ENCODE measurements at regions not wholly inside any gene's neighbourhood (a gene's known extent, or its start where the extent isn't known, plus 50 kb on each side); places are given as distances from the start of the nearest gene placed in this dataset.

DNA sequence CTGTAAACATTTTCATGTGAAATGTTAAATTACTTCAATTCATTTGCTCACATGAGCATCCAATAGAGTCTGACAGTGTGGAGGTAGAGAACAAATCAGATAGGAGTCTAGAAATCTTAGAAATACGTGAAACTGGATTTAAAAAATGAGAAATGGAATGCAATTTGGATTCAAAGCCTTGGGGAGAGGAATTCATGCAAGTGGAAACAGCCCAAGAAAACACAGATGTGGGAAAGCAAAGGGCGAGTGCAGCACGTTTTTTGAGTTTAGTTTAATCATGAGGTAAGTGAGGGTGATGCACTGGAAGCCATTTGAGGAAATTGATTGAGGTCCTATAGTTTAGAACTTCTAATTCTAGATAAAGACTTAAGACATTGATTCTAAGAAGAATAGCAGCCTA lies 434.7 kb downstream of the C3orf38 start:
- no peaks in the 10 kb centered on the region for H3K79me2 ChIP-seq (ENCODE audit: control insufficient read depth, insufficient read depth, low read length)
- no peak overlapping the region for H3K4me2 ChIP-seq (ENCODE audit: control insufficient read depth, insufficient read depth)
- H3K4me3 ChIP-seq: no peak overlapping the region
- ChIA-PET CTCF (no interaction called here), SMC1A (ENCODE audit: uncharacterized antibody, unreplicated experiment) (no interaction called here), POLR2A (no interaction called here), RAD21 (ENCODE audit: unreplicated experiment) (no interaction called here)
- H3K9me3 ChIP-seq (replicated peaks; ENCODE audit: control insufficient read depth, insufficient read depth, low read length): no peaks in the 10 kb centered on the region
- in situ Hi-C loops (cut with MboI): no loop called here
- ATAC-seq (no peak), DNase-seq (ENCODE audit: low read depth, low spot score) (no peak), FAIRE-seq (no peak)
- intact Hi-C loops (cut with micrococcal nuclease; ENCODE audit: unreplicated experiment): no loop called here
- H4K20me1 ChIP-seq (ENCODE audit: control insufficient read depth, insufficient read depth): no peaks in the 10 kb centered on the region
- WGBS (ENCODE audit: insufficient coverage, insufficient replicate concordance, low lambda C conversion rate, missing lambda C conversion rate): 0% methylated on average over 3 of the region's 3 CpGs
- no peaks in the 10 kb centered on the region for H3K36me3 ChIP-seq (ENCODE audit: control insufficient read depth in 2 of 2, insufficient read depth in 2 of 2, low read length in 1 of 2)
- no peaks in the 10 kb centered on the region for H3K4me1 ChIP-seq (ENCODE audit: control insufficient read depth, insufficient read depth, low read length)
- no peak for TF ChIP-seq NR2F1 (conservative IDR thresholded peaks at IDR 0.05)
- no peak for TF ChIP-seq SUZ12 (IDR thresholded peaks at IDR 0.05; ENCODE audit: unreplicated experiment)
- no peak for TF ChIP-seq TARDBP (IDR thresholded peaks at IDR 0.05; ENCODE audit: borderline replicate concordance)
- TF ChIP-seq BHLHE40 (IDR thresholded peaks at IDR 0.05; ENCODE audit: borderline replicate concordance in 1 of 2, low read depth in 2 of 2, low read length in 1 of 2): no peak
- TF ChIP-seq BCL11A (IDR thresholded peaks at IDR 0.05; ENCODE audit: low read depth, low read length): no peak
- no TSS peak for BruUV-seq (replicated peaks)
- no peaks in the 10 kb centered on the region for H3K27me3 ChIP-seq (replicated peaks in 1 of 2; ENCODE audit: control insufficient read depth in 2 of 2, insufficient read depth in 2 of 2, low read length in 1 of 2)
- H3K27ac ChIP-seq (ENCODE audit: control insufficient read depth, insufficient read depth): no peak overlapping the region
- no peak overlapping the region for H2AFZ ChIP-seq (ENCODE audit: control insufficient read depth, low read depth, low read length)
- no peak overlapping the region for H3K9ac ChIP-seq (ENCODE audit: control insufficient read depth, insufficient read depth, low read length)

DNA sequence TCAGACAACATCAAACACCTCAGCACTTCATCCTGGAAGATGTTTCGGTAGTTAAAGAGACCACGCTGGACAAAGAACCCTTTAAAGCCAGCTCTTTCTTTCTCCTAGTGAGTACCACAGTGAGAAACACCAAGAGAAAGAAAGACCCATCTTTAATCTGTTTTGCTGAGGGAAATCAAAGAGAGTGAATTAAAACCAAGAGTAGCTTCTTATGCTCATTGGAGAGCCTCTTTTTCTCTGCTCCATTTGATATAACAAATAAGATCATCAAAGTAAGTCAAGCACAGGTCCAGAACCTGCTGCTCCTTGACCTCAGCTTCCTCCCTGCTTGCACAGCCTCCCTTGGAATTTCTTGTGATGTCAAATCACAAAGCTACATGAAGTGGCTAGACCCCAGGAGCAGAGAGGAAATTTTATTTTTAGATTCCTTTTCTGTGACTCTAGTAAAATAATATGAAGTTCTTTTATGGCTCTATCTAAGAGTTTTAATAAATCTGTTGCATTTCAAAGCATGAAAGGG lies 436.4 kb downstream of the C3orf38 start:
- Histone ChIP-seq H3K79me2 (ENCODE audit: control insufficient read depth, insufficient read depth, low read length) (no peaks in the 10 kb centered on the region), H4K20me1 (ENCODE audit: control insufficient read depth, insufficient read depth) (no peaks in the 10 kb centered on the region), H3K9me3 (replicated peaks; ENCODE audit: control insufficient read depth, insufficient read depth, low read length) (no peaks in the 10 kb centered on the region), H3K27ac (ENCODE audit: control insufficient read depth, insufficient read depth) (no peak overlapping the region), H3K27me3 (replicated peaks in 1 of 2; ENCODE audit: control insufficient read depth in 2 of 2, insufficient read depth in 2 of 2, low read length in 1 of 2) (no peaks in the 10 kb centered on the region), H3K4me1 (ENCODE audit: control insufficient read depth, insufficient read depth, low read length) (no peaks in the 10 kb centered on the region), H3K4me3 (no peak overlapping the region), H2AFZ (ENCODE audit: control insufficient read depth, low read depth, low read length) (no peak overlapping the region), H3K9ac (ENCODE audit: control insufficient read depth, insufficient read depth, low read length) (no peak overlapping the region), H3K36me3 (ENCODE audit: control insufficient read depth in 2 of 2, insufficient read depth in 2 of 2, low read length in 1 of 2) (no peaks in the 10 kb centered on the region), H3K4me2 (ENCODE audit: control insufficient read depth, insufficient read depth) (no peak overlapping the region)
- intact Hi-C loops (cut with micrococcal nuclease; ENCODE audit: unreplicated experiment): no loop called here
- FAIRE-seq: no peak
- DNase-seq (ENCODE audit: low read depth, low spot score): no peak
- in situ Hi-C loops (cut with MboI): no loop called here
- BruUV-seq (replicated peaks): no TSS peak
- 7% methylated on average over 2 of the region's 2 CpGs for WGBS (ENCODE audit: insufficient coverage, insufficient replicate concordance, low lambda C conversion rate, missing lambda C conversion rate)
- RAD21 ChIA-PET (ENCODE audit: unreplicated experiment): no interaction called here
- ATAC-seq: no peak
- CTCF ChIA-PET: no interaction called here
- POLR2A ChIA-PET: no interaction called here
- SMC1A ChIA-PET (ENCODE audit: uncharacterized antibody, unreplicated experiment): interaction anchor here (1.1 kb wide), 1 partner anchor 31 kb away, joined by 3 read pairs; no protein-coding TSS in a partner anchor
- TF ChIP-seq BRCA1 (IDR thresholded peaks at IDR 0.05; ENCODE audit: low read depth, low read length) (no peak), ZNF217 (IDR thresholded peaks at IDR 0.05) (no peak), SUZ12 (IDR thresholded peaks at IDR 0.05; ENCODE audit: unreplicated experiment) (no peak), YY1 (IDR thresholded peaks at IDR 0.05; ENCODE audit: low read depth, low read length) (no peak), NR2C1 (IDR thresholded peaks at IDR 0.05) (no peak), TCF7 (IDR thresholded peaks at IDR 0.05; ENCODE audit: borderline replicate concordance) (no peak), HDAC6 (IDR thresholded peaks at IDR 0.05; ENCODE audit: unreplicated experiment) (no peak), BHLHE40 (IDR thresholded peaks at IDR 0.05; ENCODE audit: borderline replicate concordance in 1 of 2, low read depth in 2 of 2, low read length in 1 of 2) (no peak), ASH2L (IDR thresholded peaks at IDR 0.05; ENCODE audit: borderline replicate concordance, low read depth) (no peak), CEBPB (IDR thresholded peaks at IDR 0.05; ENCODE audit: borderline replicate concordance in 1 of 2, low read depth in 2 of 2, low read length in 2 of 2) (no peak), IKZF2 (IDR thresholded peaks at IDR 0.05) (no peak)
- TF ChIP-seq, protein P1, sequence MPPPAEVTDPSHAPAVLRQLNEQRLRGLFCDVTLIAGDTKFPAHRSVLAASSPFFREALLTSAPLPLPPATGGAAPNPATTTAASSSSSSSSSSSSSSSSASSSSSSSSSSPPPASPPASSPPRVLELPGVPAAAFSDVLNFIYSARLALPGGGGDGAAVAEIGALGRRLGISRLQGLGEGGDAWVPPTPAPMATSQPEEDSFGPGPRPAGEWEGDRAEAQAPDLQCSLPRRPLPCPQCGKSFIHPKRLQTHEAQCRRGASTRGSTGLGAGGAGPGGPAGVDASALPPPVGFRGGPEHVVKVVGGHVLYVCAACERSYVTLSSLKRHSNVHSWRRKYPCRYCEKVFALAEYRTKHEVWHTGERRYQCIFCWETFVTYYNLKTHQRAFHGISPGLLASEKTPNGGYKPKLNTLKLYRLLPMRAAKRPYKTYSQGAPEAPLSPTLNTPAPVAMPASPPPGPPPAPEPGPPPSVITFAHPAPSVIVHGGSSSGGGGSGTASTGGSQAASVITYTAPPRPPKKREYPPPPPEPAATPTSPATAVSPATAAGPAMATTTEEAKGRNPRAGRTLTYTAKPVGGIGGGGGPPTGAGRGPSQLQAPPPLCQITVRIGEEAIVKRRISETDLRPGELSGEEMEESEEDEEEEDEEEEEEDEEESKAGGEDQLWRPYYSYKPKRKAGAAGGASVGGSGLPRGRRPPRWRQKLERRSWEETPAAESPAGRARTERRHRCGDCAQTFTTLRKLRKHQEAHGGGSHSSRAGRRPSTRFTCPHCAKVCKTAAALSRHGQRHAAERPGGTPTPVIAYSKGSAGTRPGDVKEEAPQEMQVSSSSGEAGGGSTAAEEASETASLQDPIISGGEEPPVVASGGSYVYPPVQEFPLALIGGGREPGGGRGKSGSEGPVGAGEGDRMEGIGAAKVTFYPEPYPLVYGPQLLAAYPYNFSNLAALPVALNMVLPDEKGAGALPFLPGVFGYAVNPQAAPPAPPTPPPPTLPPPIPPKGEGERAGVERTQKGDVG (CRISPR knock-in tag; IDR thresholded peaks at IDR 0.05): no peak

Measured in GM12878 (cell line).